ENCODE measurements at regions not wholly inside any gene's neighbourhood (a gene's known extent, or its start where the extent isn't known, plus 50 kb on each side); places are given as distances from the start of the nearest gene placed in this dataset.
A peak's percentile ranks its signal among the peaks of the same experiment; 100 is the strongest.

DNA sequence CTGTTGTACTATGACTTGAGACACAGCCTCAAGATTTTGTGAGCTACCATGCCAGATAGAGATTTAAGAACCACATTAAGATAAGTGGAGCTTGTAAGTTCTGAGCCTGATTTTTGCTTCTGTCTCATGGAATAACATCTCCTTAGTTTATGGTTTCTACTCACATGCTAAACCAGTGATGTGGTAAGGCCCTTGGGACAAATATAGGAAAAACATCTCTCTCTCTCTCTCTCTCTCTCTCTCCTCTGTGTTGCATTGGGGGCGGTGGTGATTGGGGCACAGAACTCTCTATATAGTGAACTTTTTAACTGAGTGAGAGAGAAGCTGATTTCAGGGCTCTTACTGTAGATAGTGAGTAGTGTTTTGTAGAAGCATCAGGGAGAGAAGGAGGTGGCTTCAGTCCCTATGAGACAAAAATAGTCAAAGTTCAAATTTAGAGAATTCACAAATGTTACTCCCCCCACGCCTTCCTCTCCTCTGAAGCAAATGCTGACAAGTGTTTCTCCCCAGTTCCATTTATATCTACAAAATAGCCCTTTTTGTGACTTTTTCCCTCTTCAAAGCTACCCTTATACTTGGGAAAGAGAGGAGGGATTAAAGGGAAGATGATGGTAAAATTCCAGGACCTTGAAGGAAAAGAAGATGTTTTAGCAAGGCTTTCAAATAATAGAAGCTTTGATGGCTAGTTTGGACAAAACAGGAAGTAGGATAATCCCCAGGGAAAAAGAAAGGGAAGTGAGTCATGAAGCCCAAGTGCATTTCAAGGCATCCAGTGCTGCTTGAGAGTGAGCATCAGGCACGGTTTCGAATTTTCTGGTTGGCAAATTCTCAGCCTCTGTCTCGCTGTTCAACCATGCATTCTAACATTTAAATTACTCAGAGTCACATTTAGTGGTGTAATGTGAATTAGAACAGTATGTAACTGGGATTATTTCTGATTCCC is 134.3 kb upstream of the AP1S2 start:
- no peak overlapping the region for H3K4ac ChIP-seq (ENCODE audit: low read depth, low read length)

More for the DNA sequence above, 134.3 kb upstream of the AP1S2 start:
- Histone ChIP-seq H3K56ac (ENCODE audit: insufficient read length, low read depth, low read length) (no peak overlapping the region), H3K23ac (ENCODE audit: insufficient read length, low read depth, low read length) (no peak overlapping the region), H2BK15ac (ENCODE audit: low read depth, low read length) (no peak overlapping the region), H3K18ac (ENCODE audit: insufficient read length, low read depth, low read length) (no peak overlapping the region), H3K9me3 (ENCODE audit: control insufficient read depth, low read depth, low read length) (no peaks in the 10 kb centered on the region), H3K27me3 (ENCODE audit: insufficient read depth, low read length) (no peaks in the 10 kb centered on the region), H3T11ph (ENCODE audit: low read length) (no peak overlapping the region), H2BK120ac (ENCODE audit: low read depth, low read length, poor library complexity, severe bottlenecking) (no peak overlapping the region), H2BK12ac (ENCODE audit: insufficient read length, low read depth, low read length) (no peak overlapping the region), H3K4me2 (ENCODE audit: insufficient read depth, insufficient read length, low read length) (no peak overlapping the region), H3K27ac (ENCODE audit: insufficient read length, low read depth, low read length) (no peak overlapping the region), H3K79me2 (ENCODE audit: insufficient read depth, low read length) (no peaks in the 10 kb centered on the region), H4K91ac (ENCODE audit: insufficient read length, low read depth, low read length) (no peak overlapping the region), H3K23me2 (ENCODE audit: insufficient read length, low read depth, low read length, poor library complexity, severe bottlenecking) (peaks cover 3% of the 10 kb centered on the region), H4K8ac (replicated peaks; ENCODE audit: insufficient read length, low read depth, low read length) (no peak overlapping the region), H3K4me1 (ENCODE audit: insufficient read depth, low read length) (no peaks in the 10 kb centered on the region; the same call in 1 of the 2 replicates), H2BK5ac (ENCODE audit: insufficient read length, low read length) (no peak overlapping the region), H2BK20ac (ENCODE audit: low read depth, low read length, poor library complexity, severe bottlenecking) (no peak overlapping the region), H4K5ac (ENCODE audit: insufficient read length, low read depth, low read length) (no peak overlapping the region), H3K14ac (ENCODE audit: insufficient read depth, low read length) (no peak overlapping the region), H4K20me1 (ENCODE audit: control insufficient read depth, insufficient read depth, insufficient read length) (no peaks in the 10 kb centered on the region), H2AFZ (ENCODE audit: low read length) (peak overlapping the region; percentile 2), H2AK5ac (ENCODE audit: insufficient read length, low read length) (no peak overlapping the region), H3K9ac (ENCODE audit: extremely low read depth, insufficient read length, low read length) (no peak overlapping the region), H3K79me1 (ENCODE audit: insufficient read depth, low read depth, low read length, poor library complexity, severe bottlenecking) (no peaks in the 10 kb centered on the region)
- no peak for TF ChIP-seq CTCF (conservative IDR thresholded peaks at IDR 0.05)
- Mint-ChIP-seq H3K9me3 (peaks cover 2 to 9% of the 10 kb centered on the region in 2 experiments; a peak in 3 of 5 replicates), H3K27me3 (ENCODE audit: low read depth) (no peaks in the 10 kb centered on the region), H3K36me3 (ENCODE audit: insufficient read depth in 1 of 3, low read depth in 3 of 3) (peaks cover 2 to 21% (median 8%) of the 10 kb centered on the region in 3 experiments; a peak in 6 of 7 replicates), H3K4me1 (peaks cover 6 to 11% of the 10 kb centered on the region in 2 experiments), H3K27ac (no peak overlapping the region), H3K4me3 (no peak overlapping the region)
- DNase-seq: no peak
- no CpG with 5 or more reads among the region's 5 CpGs for WGBS (ENCODE audit: extremely low coverage, insufficient read length, low lambda C conversion rate)
